DND-41 (cell line): ENCODE measurements at regions not wholly inside any gene's neighbourhood (a gene's known extent, or its start where the extent isn't known, plus 50 kb on each side); places are given as distances from the start of the nearest gene placed in this dataset.

ENCODE experiments used
- EZH2 ChIP-seq: IDR thresholded peaks from 3 replicates; pipeline ENCODE4 v1.6.1; 2012; ENCODE audit warnings: borderline replicate concordance, low read depth, mild to moderate bottlenecking, moderate library complexity, low read length, inconsistent platforms; ENCODE audit not compliant: severe bottlenecking
- TF ChIP-seq, protein P1 (sequence below): IDR thresholded peaks from 2 replicates; pipeline ENCODE4 v1.5.1; 2012; ENCODE audit warnings: borderline replicate concordance, low read length, moderate library complexity, mild to moderate bottlenecking; ENCODE audit not compliant: poor library complexity, severe bottlenecking; ENCODE audit errors: extremely low read depth

DNA sequence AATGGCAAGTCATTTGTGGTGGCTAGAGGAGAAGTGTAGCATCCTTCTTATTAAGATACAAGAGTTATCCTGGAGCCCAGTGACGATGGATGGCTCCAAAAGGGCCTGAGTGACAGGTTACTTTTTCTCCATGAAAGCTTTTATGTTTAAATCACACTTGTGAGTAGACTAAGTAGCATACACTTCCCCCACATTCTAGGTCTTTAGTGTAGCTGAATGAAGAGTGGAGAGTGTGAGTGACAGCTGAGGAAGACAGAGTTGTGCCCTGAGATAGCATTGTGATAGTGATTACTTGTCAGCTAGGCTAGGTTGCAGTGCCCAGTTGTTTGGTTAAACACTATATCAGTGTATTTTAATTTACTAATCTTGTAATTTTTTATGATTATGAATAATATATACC, 337.8 kb downstream of the TENT4A start:
- TF ChIP-seq, protein P1, sequence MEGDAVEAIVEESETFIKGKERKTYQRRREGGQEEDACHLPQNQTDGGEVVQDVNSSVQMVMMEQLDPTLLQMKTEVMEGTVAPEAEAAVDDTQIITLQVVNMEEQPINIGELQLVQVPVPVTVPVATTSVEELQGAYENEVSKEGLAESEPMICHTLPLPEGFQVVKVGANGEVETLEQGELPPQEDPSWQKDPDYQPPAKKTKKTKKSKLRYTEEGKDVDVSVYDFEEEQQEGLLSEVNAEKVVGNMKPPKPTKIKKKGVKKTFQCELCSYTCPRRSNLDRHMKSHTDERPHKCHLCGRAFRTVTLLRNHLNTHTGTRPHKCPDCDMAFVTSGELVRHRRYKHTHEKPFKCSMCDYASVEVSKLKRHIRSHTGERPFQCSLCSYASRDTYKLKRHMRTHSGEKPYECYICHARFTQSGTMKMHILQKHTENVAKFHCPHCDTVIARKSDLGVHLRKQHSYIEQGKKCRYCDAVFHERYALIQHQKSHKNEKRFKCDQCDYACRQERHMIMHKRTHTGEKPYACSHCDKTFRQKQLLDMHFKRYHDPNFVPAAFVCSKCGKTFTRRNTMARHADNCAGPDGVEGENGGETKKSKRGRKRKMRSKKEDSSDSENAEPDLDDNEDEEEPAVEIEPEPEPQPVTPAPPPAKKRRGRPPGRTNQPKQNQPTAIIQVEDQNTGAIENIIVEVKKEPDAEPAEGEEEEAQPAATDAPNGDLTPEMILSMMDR: no peak
- TF ChIP-seq EZH2: no peak
